HG02938 (cell line): ENCODE measurements at regions not wholly inside any gene's neighbourhood (a gene's known extent, or its start where the extent isn't known, plus 50 kb on each side); places are given as distances from the start of the nearest gene placed in this dataset.

Experiments
- ATAC-seq: cut with Tn5 transposase; IDR thresholded peaks from one replicate; pipeline ENCODE4 v1.9.1; 2021; ENCODE audit warnings: mild to moderate bottlenecking, moderate library complexity; ENCODE audit not compliant: unreplicated experiment

GRCh38 chr17:74001145-74001544, 202.3 kb upstream of the RPL38 start:
- no peak for ATAC-seq

GRCh38 chr17:74002241-74002640, 201.2 kb upstream of the RPL38 start:
- no peak for ATAC-seq

- no peak for ATAC-seq
Observed at GRCh38 chr17:74004056-74004455, 199.4 kb upstream of the RPL38 start.

GRCh38 chr17:74005790-74006189, 197.7 kb upstream of the RPL38 start:
- ATAC-seq, result no peak

- ATAC-seq, result no peak
Observed at GRCh38 chr17:74006371-74006770, 197.1 kb upstream of the RPL38 start.

- ATAC-seq, result no peak
Observed at GRCh38 chr17:74008196-74008595, 195.3 kb upstream of the RPL38 start.

GRCh38 chr17:74009056-74009625, 194.3 kb upstream of the RPL38 start:
- no peak for ATAC-seq

- no peak for ATAC-seq
Observed at GRCh38 chr17:74010903-74011302, 192.6 kb upstream of the RPL38 start.

- ATAC-seq, result no peak
Observed at GRCh38 chr17:74011966-74012365, 191.5 kb upstream of the RPL38 start.

GRCh38 chr17:74012465-74012864, 191.0 kb upstream of the RPL38 start:
- no peak for ATAC-seq

- ATAC-seq, result no peak
Observed at GRCh38 chr17:74015316-74015715, 188.2 kb upstream of the RPL38 start.

GRCh38 chr17:74015990-74016389, 187.5 kb upstream of the RPL38 start:
- ATAC-seq, result no peak

GRCh38 chr17:74016461-74016860, 187.0 kb upstream of the RPL38 start:
- no peak for ATAC-seq

- no peak for ATAC-seq
Observed at GRCh38 chr17:74017466-74017865, 186.0 kb upstream of the RPL38 start.

- ATAC-seq, result no peak
Observed at GRCh38 chr17:74018115-74018514, 185.4 kb upstream of the RPL38 start.

- ATAC-seq, result no peak
Observed at GRCh38 chr17:74019271-74019670, 184.2 kb upstream of the RPL38 start.

- no peak for ATAC-seq
Observed at GRCh38 chr17:74019860-74020259, 183.6 kb upstream of the RPL38 start.

GRCh38 chr17:74020522-74020921, 183.0 kb upstream of the RPL38 start:
- ATAC-seq, result no peak

GRCh38 chr17:74024871-74025531, 178.5 kb upstream of the RPL38 start:
- ATAC-seq, result no peak

- ATAC-seq, result no peak
Observed at GRCh38 chr17:74027444-74027843, 176.0 kb upstream of the RPL38 start.

- no peak for ATAC-seq
Observed at GRCh38 chr17:74028354-74029116, 174.9 kb upstream of the RPL38 start.
